22Rv1 (cell line): ENCODE measurements at regions not wholly inside any gene's neighbourhood (a gene's known extent, or its start where the extent isn't known, plus 50 kb on each side); places are given as distances from the start of the nearest gene placed in this dataset.

Source experiments
- H3K27ac ChIP-seq: fragments of 450-650 bp; 2 replicates; pipeline ENCODE4 v1.5.1; 2017
- ZFX ChIP-seq: fragments of 450-650 bp; IDR thresholded peaks from 2 replicates; pipeline ENCODE4 v1.6.1; 2017; ENCODE audit warnings: antibody characterized with exemption, borderline replicate concordance
- TF ChIP-seq, protein P1 (sequence below): fragments of 450-650 bp; IDR thresholded peaks from 2 replicates; pipeline ENCODE4 v1.5.1; 2017; ENCODE audit warnings: mild to moderate bottlenecking

- no peak for TF ChIP-seq ZFX
- TF ChIP-seq, protein P1, sequence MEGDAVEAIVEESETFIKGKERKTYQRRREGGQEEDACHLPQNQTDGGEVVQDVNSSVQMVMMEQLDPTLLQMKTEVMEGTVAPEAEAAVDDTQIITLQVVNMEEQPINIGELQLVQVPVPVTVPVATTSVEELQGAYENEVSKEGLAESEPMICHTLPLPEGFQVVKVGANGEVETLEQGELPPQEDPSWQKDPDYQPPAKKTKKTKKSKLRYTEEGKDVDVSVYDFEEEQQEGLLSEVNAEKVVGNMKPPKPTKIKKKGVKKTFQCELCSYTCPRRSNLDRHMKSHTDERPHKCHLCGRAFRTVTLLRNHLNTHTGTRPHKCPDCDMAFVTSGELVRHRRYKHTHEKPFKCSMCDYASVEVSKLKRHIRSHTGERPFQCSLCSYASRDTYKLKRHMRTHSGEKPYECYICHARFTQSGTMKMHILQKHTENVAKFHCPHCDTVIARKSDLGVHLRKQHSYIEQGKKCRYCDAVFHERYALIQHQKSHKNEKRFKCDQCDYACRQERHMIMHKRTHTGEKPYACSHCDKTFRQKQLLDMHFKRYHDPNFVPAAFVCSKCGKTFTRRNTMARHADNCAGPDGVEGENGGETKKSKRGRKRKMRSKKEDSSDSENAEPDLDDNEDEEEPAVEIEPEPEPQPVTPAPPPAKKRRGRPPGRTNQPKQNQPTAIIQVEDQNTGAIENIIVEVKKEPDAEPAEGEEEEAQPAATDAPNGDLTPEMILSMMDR: no peak
- no peak overlapping the region for H3K27ac ChIP-seq
Observed at GRCh38 chr5:116361979-116362577, 212.5 kb downstream of the SEMA6A start.

DNA sequence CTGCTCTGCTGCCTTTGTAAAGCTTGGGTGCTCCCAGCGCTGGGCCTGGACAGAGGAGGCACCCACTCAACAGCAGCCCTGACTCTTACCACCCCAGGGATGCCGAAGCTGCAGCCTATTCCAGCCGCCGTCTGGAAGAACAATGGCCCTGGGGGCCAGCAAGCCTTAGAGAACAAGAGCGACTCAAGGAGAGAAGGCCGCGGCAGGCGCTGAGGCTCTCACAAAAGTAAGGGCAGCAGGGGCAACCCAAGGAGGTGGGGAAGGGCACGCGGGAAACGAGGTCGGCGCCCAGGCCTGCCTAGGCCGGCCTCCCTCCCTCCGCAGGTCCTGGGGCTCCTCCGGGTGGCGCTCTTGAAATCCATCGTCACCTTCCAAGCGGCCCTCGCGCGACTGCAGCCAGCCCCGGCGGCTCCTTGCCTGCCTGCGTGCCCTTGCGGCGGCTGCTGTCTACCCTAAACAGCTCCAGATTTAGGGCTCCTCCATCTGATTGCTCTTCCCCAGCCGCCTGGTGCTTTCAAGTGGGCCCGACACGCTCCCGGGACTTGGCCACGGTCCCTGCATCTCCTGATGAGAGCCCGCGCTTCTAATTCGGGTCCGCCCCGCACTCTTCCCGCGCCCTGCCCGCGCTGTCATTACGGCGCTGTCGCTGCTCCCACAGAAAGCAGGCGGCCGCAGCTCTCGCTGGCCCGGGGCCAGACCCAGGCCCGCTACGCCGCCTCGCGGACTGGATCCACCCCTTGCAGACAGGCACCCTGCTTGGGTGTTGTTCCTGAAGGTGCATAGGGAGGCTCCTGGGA is 213.3 kb downstream of the SEMA6A start:
- no peak for TF ChIP-seq ZFX
- TF ChIP-seq, protein P1: no peak
- no peak overlapping the region for H3K27ac ChIP-seq

DNA sequence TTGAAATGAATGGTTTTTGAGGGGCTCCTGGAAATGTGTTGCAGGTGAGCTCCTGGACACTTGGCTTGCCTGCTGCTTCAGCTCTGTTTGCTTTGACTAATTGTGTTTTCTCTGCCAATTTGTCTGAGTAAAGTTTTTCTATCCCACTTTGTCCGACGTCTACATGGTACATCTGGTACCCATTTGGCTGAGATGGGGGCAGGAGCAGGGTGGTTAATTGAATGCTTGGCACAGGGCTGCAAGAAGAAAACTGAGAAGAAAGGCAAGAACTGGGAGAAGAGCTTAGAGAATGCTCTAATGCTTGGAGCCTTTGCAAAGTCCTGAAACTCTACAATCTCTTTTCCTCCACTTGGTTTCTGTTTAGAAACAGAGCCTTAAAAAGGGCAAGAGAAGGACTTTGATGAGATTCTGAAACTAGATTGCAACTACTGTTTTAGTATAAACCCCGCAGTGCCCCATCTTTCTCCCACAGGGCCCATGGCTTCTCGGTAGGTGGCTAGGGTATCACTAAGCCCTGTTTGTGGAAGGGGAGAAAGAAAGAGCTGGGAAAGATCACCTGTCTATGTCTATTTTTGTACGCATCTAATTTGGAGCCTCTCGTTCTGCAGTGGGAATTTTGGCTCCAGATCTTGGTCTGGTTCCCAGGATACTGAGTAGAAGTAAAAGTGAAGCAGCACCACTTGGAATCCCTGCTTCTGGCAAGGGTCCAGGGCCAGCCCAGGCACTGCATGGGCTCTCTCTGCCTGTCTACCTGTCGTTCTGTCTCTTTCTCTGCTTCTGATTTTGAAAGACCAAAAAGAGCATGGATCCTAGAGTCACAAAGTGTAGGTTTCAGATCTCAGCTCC is 214.4 kb downstream of the SEMA6A start:
- TF ChIP-seq ZFX: no peak
- TF ChIP-seq, protein P1: no peak
- H3K27ac ChIP-seq: no peak overlapping the region

- no peak for TF ChIP-seq ZFX
- TF ChIP-seq, protein P1: no peak
- H3K27ac ChIP-seq: no peak overlapping the region
Observed at GRCh38 chr5:116359592-116359991, 215.0 kb downstream of the SEMA6A start.

GRCh38 chr5:116358911-116359418 is 215.7 kb downstream of the SEMA6A start:
- TF ChIP-seq ZFX: no peak
- TF ChIP-seq, protein P1: no peak
- H3K27ac ChIP-seq: no peak overlapping the region

- no peak for TF ChIP-seq ZFX
- TF ChIP-seq, protein P1: no peak
- H3K27ac ChIP-seq: no peak overlapping the region
Observed at GRCh38 chr5:116358015-116358523, 216.6 kb downstream of the SEMA6A start.
